K562 (cell line): ENCODE measurements at regions not wholly inside any gene's neighbourhood (a gene's known extent, or its start where the extent isn't known, plus 50 kb on each side); places are given as distances from the start of the nearest gene placed in this dataset.
A peak's percentile ranks its signal among the peaks of the same experiment; 100 is the strongest.

ENCODE experiments used
- ATF1 ChIP-seq, 2 experiments: fragments of 450-650 bp in 1 of 2; IDR thresholded peaks; 2 replicates each; pipeline ENCODE4 v1.6.1; 2016; ENCODE audit warnings: missing compliant biosample characterization in 1 of 2, missing genetic modification characterization in 1 of 2
- CBFA2T3 ChIP-seq: fragments of 450-650 bp; IDR thresholded peaks from 2 replicates; pipeline ENCODE4 v1.6.1; 2017
- CBFB ChIP-seq: sonication (generic); formaldehyde crosslinking; IDR thresholded peaks from 2 replicates; pipeline ENCODE4 v1.4.0; 2020; ENCODE audit warnings: mild to moderate bottlenecking, missing genetic modification reagents
- CTBP1 ChIP-seq: fragments of 450-650 bp; IDR thresholded peaks from 2 replicates; pipeline ENCODE4 v1.6.1; 2016; ENCODE audit warnings: borderline replicate concordance
- ELF1 ChIP-seq: fragments of 200-800 bp; sonication (Bioruptor generic); IDR thresholded peaks from 2 replicates; pipeline ENCODE4 v1.6.1; 2016; ENCODE audit warnings: missing genetic modification characterization, missing compliant biosample characterization
- ETV6 ChIP-seq, 3 experiments: fragments of 150-350 bp in 1 of 3; sonication (generic) in 1 of 3; formaldehyde crosslinking in 1 of 3; IDR thresholded peaks; 2 replicates each; pipeline versions ENCODE4 v1.6.1 to v1.8.0; 2014 to 2022; ENCODE audit warnings: borderline replicate concordance in 2 of 3, low read depth in 2 of 3, antibody characterized with exemption in 1 of 3, low read length in 1 of 3, mild to moderate bottlenecking in 1 of 3, missing genetic modification reagents in 1 of 3
- FOSL1 ChIP-seq: fragments of 200-800 bp; sonication (Bioruptor generic); conservative IDR thresholded peaks from 2 replicates; pipeline ENCODE4 v1.6.1; 2016; ENCODE audit warnings: missing genetic modification characterization, missing compliant biosample characterization
- GABPA ChIP-seq: fragments of 200-800 bp; sonication (Bioruptor generic); conservative IDR thresholded peaks from 2 replicates; pipeline ENCODE4 v1.6.1; 2016; ENCODE audit warnings: low read depth, missing genetic modification characterization, missing compliant biosample characterization
- GABPB1 ChIP-seq: sonication (generic); formaldehyde crosslinking; IDR thresholded peaks from 2 replicates; pipeline ENCODE4 v1.8.0; 2022; ENCODE audit warnings: mild to moderate bottlenecking, missing genetic modification reagents
- GATAD2A ChIP-seq: fragments of 450-650 bp; IDR thresholded peaks from 2 replicates; pipeline ENCODE4 v1.6.1; 2017
- HMBOX1 ChIP-seq: sonication (generic); IDR thresholded peaks from 2 replicates; pipeline ENCODE4 v1.6.1; 2016
- MEIS2 ChIP-seq: fragments of 450-650 bp; IDR thresholded peaks from 2 replicates; pipeline ENCODE4 v1.6.1; 2014; ENCODE audit warnings: mild to moderate bottlenecking; ENCODE audit not compliant: partially characterized antibody
- MXI1 ChIP-seq: IDR thresholded peaks from 2 replicates; pipeline ENCODE4 v1.6.1; 2011; ENCODE audit warnings: low read depth, mild to moderate bottlenecking, improper control_type of control experiment, low read length
- NR2C1 ChIP-seq, 2 experiments: fragments of 450-650 bp; IDR thresholded peaks; 2 replicates each; pipeline ENCODE4 v1.6.1; 2017; ENCODE audit warnings: mild to moderate bottlenecking in 2 of 2, antibody characterized with exemption in 1 of 2, inconsistent platforms in 1 of 2, missing compliant biosample characterization in 1 of 2, missing genetic modification characterization in 1 of 2
- OTX1 ChIP-seq: fragments of 450-650 bp; formaldehyde crosslinking; IDR thresholded peaks from 2 replicates; pipeline ENCODE4 v1.4.0; 2022; ENCODE audit warnings: mild to moderate bottlenecking
- SMAD2 ChIP-seq: fragments of 150-350 bp; IDR thresholded peaks from 2 replicates; pipeline ENCODE4 v1.6.1; 2014; ENCODE audit warnings: low read depth, mild to moderate bottlenecking, low read length
- SRF ChIP-seq, 2 experiments: fragments of 250-450, 450-650 bp in 1 of 2; sonication (Bioruptor Pico) in 1 of 2; sonication (generic) in 1 of 2; formaldehyde crosslinking; IDR thresholded peaks; 2 replicates each; pipeline versions ENCODE4 v1.5.0 to v1.5.1; 2020 to 2022; ENCODE audit warnings: mild to moderate bottlenecking in 1 of 2, missing genetic modification reagents in 1 of 2
- STAT5A ChIP-seq: IDR thresholded peaks from 2 replicates; pipeline ENCODE4 v1.6.1; 2012; ENCODE audit warnings: low read length, inconsistent platforms, borderline replicate concordance
- TBL1XR1 ChIP-seq, 2 experiments: IDR thresholded peaks; 2 replicates each; pipeline ENCODE4 v1.6.1; 2012; ENCODE audit warnings: improper control_type of control experiment in 2 of 2, low read length in 2 of 2, mild to moderate bottlenecking in 1 of 2
- VEZF1 ChIP-seq: fragments of 200-800 bp; sonication (Bioruptor generic); IDR thresholded peaks from 2 replicates; pipeline ENCODE4 v1.6.1; 2017; ENCODE audit warnings: missing genetic modification characterization, missing compliant biosample characterization
- ZBTB9 ChIP-seq: fragments of 450-650 bp; formaldehyde crosslinking; IDR thresholded peaks from 2 replicates; pipeline ENCODE4 v1.4.0; 2020; ENCODE audit warnings: mild to moderate bottlenecking, moderate library complexity
- ZFP1 ChIP-seq: fragments of 450-650 bp; formaldehyde crosslinking; IDR thresholded peaks from 2 replicates; pipeline ENCODE4 v1.4.0; 2020; ENCODE audit warnings: mild to moderate bottlenecking, mixed read lengths
- ZNF324 ChIP-seq: fragments of 250-450 bp; sonication (Bioruptor Pico); IDR thresholded peaks from 2 replicates; pipeline ENCODE4 v1.4.0; 2020; ENCODE audit warnings: mild to moderate bottlenecking
- ZNF717 ChIP-seq: fragments of 250-450 bp; sonication (Bioruptor Pico); IDR thresholded peaks from 2 replicates; pipeline ENCODE4 v1.5.0; 2021

GRCh38 chr7:106767078-106767477, 98.0 kb upstream of the PIK3CG start (continued):
- TF ChIP-seq STAT5A (0 out of 2 replicates have a peak, but pooled peaks have one; percentile 35), HMBOX1 (peak; percentile 91), CBFB (CRISPR knock-in tag) (0 out of 2 replicates have a peak, but pooled peaks have one; percentile 47), GATAD2A (no peak), SMAD2 (no peak), MXI1 (no peak), ZNF717 (CRISPR knock-in tag) (no peak), GABPA (tag) (0 out of 2 replicates have a peak, but pooled peaks have one; percentile 7), ELF1 (tag) (0 out of 2 replicates have a peak, but pooled peaks have one; percentile 0), MEIS2 (peak; percentile 48), ZNF324 (CRISPR knock-in tag) (no peak), FOSL1 (tag) (0 out of 2 replicates have a peak, but pooled peaks have one; percentile 30), GABPB1 (0 out of 2 replicates have a peak, but pooled peaks have one; percentile 21), SRF (CRISPR knock-in tag; IDR thresholded peaks at IDR 0.05) (no peak), OTX1 (CRISPR knock-in tag) (no peak), CTBP1 (peak; percentile 66; the same call in 1 of the 2 replicates), VEZF1 (no peak), ETV6 (IDR thresholded peaks at IDR 0.05; ENCODE audit: borderline replicate concordance in 1 of 2, low read depth in 2 of 2, low read length in 1 of 2) (no peak), ETV6 (CRISPR knock-in tag; IDR thresholded peaks at IDR 0.05; ENCODE audit: borderline replicate concordance) (no peak), CBFA2T3 (peak; percentile 63), ZBTB9 (CRISPR knock-in tag) (0 out of 2 replicates have a peak, but pooled peaks have one; percentile 7), ATF1 (CRISPR knock-in tag; IDR thresholded peaks at IDR 0.05) (no peak), ATF1 (tag; IDR thresholded peaks at IDR 0.05) (no peak), NR2C1 (IDR thresholded peaks at IDR 0.05) (no peak), NR2C1 (tag; IDR thresholded peaks at IDR 0.05) (no peak), TBL1XR1 (IDR thresholded peaks at IDR 0.05; ENCODE audit: low read length in 2 of 2) (0 out of 4 replicates have a peak, but pooled peaks of 1 of the 2 experiments have one; percentile 9), ZFP1 (CRISPR knock-in tag) (no peak)
